Peyer's patch (tissue), 4 donors: ENCODE measurements at regions not wholly inside any gene's neighbourhood (a gene's known extent, or its start where the extent isn't known, plus 50 kb on each side); places are given as distances from the start of the nearest gene placed in this dataset.

Source experiments
- CTCF ChIP-seq, 6 experiments: fragments of 450-650 bp in 4 of 6; fragments of 200-600 bp in 2 of 6; sonication (generic) in 1 of 6; IDR thresholded peaks; one replicate each; pipeline ENCODE4 v1.5.1; 2017 to 2019; ENCODE audit warnings: antibody characterized with exemption in 6 of 6, mild to moderate bottlenecking in 3 of 6, moderate library complexity in 1 of 6
- POLR2A ChIP-seq, 2 donors: fragments of 450-650 bp; IDR thresholded peaks; one replicate each; pipeline ENCODE4 v1.5.1; 2017; ENCODE audit warnings: antibody characterized with exemption in 2 of 2, mild to moderate bottlenecking in 2 of 2, moderate library complexity in 2 of 2

- no peak for TF ChIP-seq CTCF (IDR thresholded peaks at IDR 0.05)
- no peak for TF ChIP-seq POLR2A (IDR thresholded peaks at IDR 0.05)
Measured at GRCh38 chr13:105660561-105660960, 874.9 kb downstream of the EFNB2 start.
